ENCODE measurements at regions not wholly inside any gene's neighbourhood (a gene's known extent, or its start where the extent isn't known, plus 50 kb on each side); places are given as distances from the start of the nearest gene placed in this dataset.
"Not testable (repeated sequence)": the region's sequence is repeated elsewhere in the genome, so short reads cannot be mapped to it uniquely, and the experiment has no call there.

- not testable (repeated sequence) for TF ChIP-seq POLR2A (IDR thresholded peaks at IDR 0.05; ENCODE audit: low read length); GATA1 (IDR thresholded peaks at IDR 0.05; ENCODE audit: low read depth, low read length)
Measured at GRCh38 chr5:100398815-100399214, 136.4 kb upstream of the FAM174A start.

Data from erythroblast (primary cell).